NT2/D1 (cell line): ENCODE measurements at regions not wholly inside any gene's neighbourhood (a gene's known extent, or its start where the extent isn't known, plus 50 kb on each side); places are given as distances from the start of the nearest gene placed in this dataset.
"Not testable (repeated sequence)": the region's sequence is repeated elsewhere in the genome, so short reads cannot be mapped to it uniquely, and the experiment has no call there.

Source experiments
- DNase-seq: peaks from one replicate; pipeline ENCODE4 v3.0.0-alpha.2; 2011; ENCODE audit warnings: low read depth, low spot score
- H3K27me3 ChIP-seq: 2 replicates; pipeline ENCODE4 v1.6.0; 2011; ENCODE audit warnings: mild to moderate bottlenecking; ENCODE audit not compliant: insufficient read length, insufficient read depth
- H3K36me3 ChIP-seq: 2 replicates; pipeline ENCODE4 v1.6.1; 2011; ENCODE audit warnings: mild to moderate bottlenecking, low read length, mixed read lengths; ENCODE audit not compliant: insufficient read depth, insufficient read length
- H3K4me1 ChIP-seq: 2 replicates; pipeline ENCODE4 v1.5.1; 2011; ENCODE audit not compliant: insufficient read depth, insufficient read length
- H3K4me3 ChIP-seq: 2 replicates; pipeline ENCODE4 v1.5.1; 2011; ENCODE audit warnings: low read depth; ENCODE audit not compliant: insufficient read length
- H3K9ac ChIP-seq: 2 replicates; pipeline ENCODE4 v1.6.0; 2011; ENCODE audit warnings: low read depth; ENCODE audit not compliant: insufficient read length
- H3K9me3 ChIP-seq: 2 replicates; pipeline ENCODE4 v1.5.1; 2011; ENCODE audit warnings: mild to moderate bottlenecking, low read length; ENCODE audit not compliant: insufficient read depth
- SUZ12 ChIP-seq: IDR thresholded peaks from 2 replicates; pipeline ENCODE4 v1.6.1; 2011; ENCODE audit not compliant: insufficient read length, insufficient read depth; ENCODE audit errors: extremely low read depth
- YY1 ChIP-seq: IDR thresholded peaks from 2 replicates; pipeline ENCODE4 v1.6.1; 2011; ENCODE audit not compliant: insufficient read length, insufficient read depth
- ZNF274 ChIP-seq: IDR thresholded peaks from 2 replicates; pipeline ENCODE4 v1.6.1; 2011; ENCODE audit warnings: mild to moderate bottlenecking, low read depth, low read length

GRCh38 chr7:118418433-118418832 lies 193.9 kb downstream of the ANKRD7 start:
- Histone ChIP-seq H3K36me3 (no peaks in the 10 kb centered on the region), H3K27me3 (no peaks in the 10 kb centered on the region), H3K9me3 (no peaks in the 10 kb centered on the region), H3K9ac (no peak overlapping the region), H3K4me3 (no peak overlapping the region), H3K4me1 (no peaks in the 10 kb centered on the region)
- DNase-seq, result no peak
- no peak for TF ChIP-seq YY1
- TF ChIP-seq ZNF274, result no peak
- no peak for TF ChIP-seq SUZ12

GRCh38 chr7:118420888-118421287 lies 196.4 kb downstream of the ANKRD7 start:
- H3K4me3 ChIP-seq, result no peak overlapping the region
- H3K9ac ChIP-seq, result no peak overlapping the region
- no peaks in the 10 kb centered on the region for H3K4me1 ChIP-seq
- no peak for DNase-seq
- no peaks in the 10 kb centered on the region for H3K36me3 ChIP-seq
- no peaks in the 10 kb centered on the region for H3K27me3 ChIP-seq
- no peaks in the 10 kb centered on the region for H3K9me3 ChIP-seq
- TF ChIP-seq ZNF274 (no peak), SUZ12 (no peak), YY1 (no peak)

GRCh38 chr7:118429141-118429540 lies 204.6 kb downstream of the ANKRD7 start:
- H3K27me3 ChIP-seq, result no peaks in the 10 kb centered on the region
- no peak for DNase-seq
- no peaks in the 10 kb centered on the region for H3K36me3 ChIP-seq
- H3K4me3 ChIP-seq, result no peak overlapping the region
- no peak overlapping the region for H3K9ac ChIP-seq
- no peak for TF ChIP-seq SUZ12
- no peak for TF ChIP-seq YY1
- no peak for TF ChIP-seq ZNF274
- no peaks in the 10 kb centered on the region for H3K4me1 ChIP-seq
- peaks cover 24% of the 10 kb centered on the region for H3K9me3 ChIP-seq

GRCh38 chr7:118436663-118437062 lies 212.2 kb downstream of the ANKRD7 start:
- no peak for DNase-seq
- Histone ChIP-seq H3K4me3 (no peak overlapping the region), H3K9me3 (peaks cover 22% of the 10 kb centered on the region), H3K36me3 (no peaks in the 10 kb centered on the region), H3K4me1 (no peaks in the 10 kb centered on the region), H3K27me3 (no peaks in the 10 kb centered on the region), H3K9ac (no peak overlapping the region)
- TF ChIP-seq YY1, result no peak
- TF ChIP-seq SUZ12, result no peak
- TF ChIP-seq ZNF274, result no peak

- DNase-seq, H3K4me1 ChIP-seq, H3K36me3 ChIP-seq, H3K4me3 ChIP-seq, H3K27me3 ChIP-seq, H3K9ac ChIP-seq, H3K9me3 ChIP-seq: not testable (repeated sequence)
Measured at GRCh38 chr7:118449030-118449429, 224.5 kb downstream of the ANKRD7 start.

GRCh38 chr7:118449797-118450567 lies 225.5 kb downstream of the ANKRD7 start:
- no peak for DNase-seq
- TF ChIP-seq YY1 (no peak), SUZ12 (no peak), ZNF274 (no peak)
- Histone ChIP-seq H3K9me3 (no peaks in the 10 kb centered on the region), H3K9ac (no peak overlapping the region), H3K36me3 (no peaks in the 10 kb centered on the region), H3K4me3 (no peak overlapping the region), H3K27me3 (no peaks in the 10 kb centered on the region), H3K4me1 (no peaks in the 10 kb centered on the region)

GRCh38 chr7:118452128-118452527 lies 227.6 kb downstream of the ANKRD7 start:
- DNase-seq, result no peak
- Histone ChIP-seq H3K27me3 (no peaks in the 10 kb centered on the region), H3K36me3 (no peaks in the 10 kb centered on the region), H3K9me3 (no peaks in the 10 kb centered on the region), H3K4me1 (no peaks in the 10 kb centered on the region), H3K9ac (no peak overlapping the region), H3K4me3 (no peak overlapping the region)
- TF ChIP-seq YY1 (no peak), SUZ12 (no peak), ZNF274 (no peak)

GRCh38 chr7:118467381-118467780 lies 242.9 kb downstream of the ANKRD7 start:
- Histone ChIP-seq H3K4me3 (no peak overlapping the region), H3K36me3 (no peaks in the 10 kb centered on the region), H3K4me1 (no peaks in the 10 kb centered on the region), H3K27me3 (no peaks in the 10 kb centered on the region), H3K9me3 (no peaks in the 10 kb centered on the region), H3K9ac (no peak overlapping the region)
- TF ChIP-seq SUZ12 (no peak), ZNF274 (no peak), YY1 (no peak)
- no peak for DNase-seq
